H9 (cell line): ENCODE measurements at regions not wholly inside any gene's neighbourhood (a gene's known extent, or its start where the extent isn't known, plus 50 kb on each side); places are given as distances from the start of the nearest gene placed in this dataset.

ENCODE experiments used
- DNase-seq: peaks from one replicate; pipeline ENCODE4 v3.0.0-alpha.2; 2017
- H2AFZ ChIP-seq: one replicate; pipeline ENCODE4 v1.6.1; 2013; ENCODE audit warnings: mild to moderate bottlenecking, low read length, control low read depth, moderate library complexity
- H2AK5ac ChIP-seq: 2 replicates; pipeline ENCODE4 v1.6.1; 2013; ENCODE audit warnings: low read length, control low read depth, mixed read lengths; ENCODE audit not compliant: insufficient read length
- H2BK120ac ChIP-seq: one replicate; pipeline ENCODE4 v1.6.1; 2013; ENCODE audit warnings: low read depth, mild to moderate bottlenecking, low read length, control low read depth, inconsistent platforms; ENCODE audit not compliant: poor library complexity, severe bottlenecking
- H2BK12ac ChIP-seq: 2 replicates; pipeline ENCODE4 v1.6.1; 2013; ENCODE audit warnings: low read length, control low read depth, mixed read lengths, low read depth; ENCODE audit not compliant: insufficient read length
- H2BK15ac ChIP-seq: 2 replicates; pipeline ENCODE4 v1.6.1; 2013; ENCODE audit warnings: low read depth, low read length, control low read depth
- H2BK20ac ChIP-seq: one replicate; pipeline ENCODE4 v1.6.1; 2013; ENCODE audit warnings: low read depth, mild to moderate bottlenecking, low read length, control low read depth, inconsistent platforms; ENCODE audit not compliant: poor library complexity, severe bottlenecking
- H2BK5ac ChIP-seq: 2 replicates; pipeline ENCODE4 v1.6.1; 2013; ENCODE audit warnings: low read length, control low read depth, mixed read lengths; ENCODE audit not compliant: insufficient read length
- H3K14ac ChIP-seq: 2 replicates; pipeline ENCODE4 v1.6.1; 2013; ENCODE audit warnings: low read length, control low read depth; ENCODE audit not compliant: insufficient read depth
- H3K18ac ChIP-seq: 2 replicates; pipeline ENCODE4 v1.6.1; 2013; ENCODE audit warnings: low read depth, mild to moderate bottlenecking, mixed read lengths, low read length, control low read depth; ENCODE audit not compliant: insufficient read length
- H3K23ac ChIP-seq: 2 replicates; pipeline ENCODE4 v1.6.1; 2013; ENCODE audit warnings: low read length, control low read depth, mixed read lengths, low read depth; ENCODE audit not compliant: insufficient read length
- H3K23me2 ChIP-seq: 2 replicates; pipeline ENCODE4 v1.6.1; 2013; ENCODE audit warnings: low read depth, mild to moderate bottlenecking, mixed read lengths, low read length, control low read depth; ENCODE audit not compliant: insufficient read length, poor library complexity, severe bottlenecking
- H3K27ac ChIP-seq: 2 replicates; pipeline ENCODE4 v1.5.1; 2013; ENCODE audit warnings: low read length, control low read depth, mixed read lengths, low read depth; ENCODE audit not compliant: insufficient read length
- H3K27me3 ChIP-seq: 2 replicates; pipeline ENCODE4 v1.6.1; 2013; ENCODE audit warnings: low read length, control low read depth, inconsistent platforms; ENCODE audit not compliant: insufficient read depth
- H3K4ac ChIP-seq: 2 replicates; pipeline ENCODE4 v1.6.1; 2013; ENCODE audit warnings: low read depth, mild to moderate bottlenecking, control low read depth, inconsistent platforms, low read length, moderate library complexity
- H3K4me1 ChIP-seq: 2 replicates; pipeline ENCODE4 v1.6.1; 2013; ENCODE audit warnings: low read length, control low read depth, inconsistent platforms; ENCODE audit not compliant: insufficient read depth
- H3K4me2 ChIP-seq: 2 replicates; pipeline ENCODE4 v1.6.1; 2013; ENCODE audit warnings: low read length, control low read depth, mixed read lengths; ENCODE audit not compliant: insufficient read length, insufficient read depth
- H3K56ac ChIP-seq: 2 replicates; pipeline ENCODE4 v1.6.1; 2013; ENCODE audit warnings: low read depth, mild to moderate bottlenecking, mixed read lengths, low read length, control low read depth; ENCODE audit not compliant: insufficient read length
- H3K79me1 ChIP-seq: 2 replicates; pipeline ENCODE4 v1.6.1; 2013; ENCODE audit warnings: low read depth, mild to moderate bottlenecking, moderate library complexity, low read length, control low read depth, inconsistent platforms; ENCODE audit not compliant: insufficient read depth, poor library complexity, severe bottlenecking
- H3K79me2 ChIP-seq: 2 replicates; pipeline ENCODE4 v1.6.1; 2013; ENCODE audit warnings: low read length, control low read depth, inconsistent platforms; ENCODE audit not compliant: insufficient read depth
- H3K9ac ChIP-seq: 2 replicates; pipeline ENCODE4 v1.6.1; 2013; ENCODE audit warnings: low read length, control low read depth, mixed read lengths; ENCODE audit not compliant: insufficient read length; ENCODE audit errors: extremely low read depth
- H3K9me3 ChIP-seq: one replicate; pipeline ENCODE4 v1.6.1; 2013; ENCODE audit warnings: low read depth, low read length, inconsistent platforms; ENCODE audit not compliant: control insufficient read depth
- H3T11ph ChIP-seq: one replicate; pipeline ENCODE4 v1.6.1; 2013; ENCODE audit warnings: mild to moderate bottlenecking, low read length, control low read depth, inconsistent platforms
- H4K20me1 ChIP-seq: one replicate; pipeline ENCODE4 v1.6.1; 2013; ENCODE audit not compliant: control insufficient read depth, insufficient read length, insufficient read depth
- H4K5ac ChIP-seq: 2 replicates; pipeline ENCODE4 v1.6.1; 2013; ENCODE audit warnings: low read depth, mild to moderate bottlenecking, mixed read lengths, low read length, control low read depth; ENCODE audit not compliant: insufficient read length
- H4K8ac ChIP-seq: replicated peaks from 2 replicates; pipeline ENCODE4 v1.6.1; 2013; ENCODE audit warnings: low read length, control low read depth, mixed read lengths, low read depth; ENCODE audit not compliant: insufficient read length
- H4K91ac ChIP-seq: 2 replicates; pipeline ENCODE4 v1.6.1; 2013; ENCODE audit warnings: low read depth, mild to moderate bottlenecking, moderate library complexity, mixed read lengths, low read length, control low read depth; ENCODE audit not compliant: insufficient read length
- H3K27ac Mint-ChIP-seq, 3 experiments: 2 replicates in 2 of 3; 3 replicates in 1 of 3; pipeline ENCODE4 v1.8.0; 2020 to 2021; ENCODE audit warnings: mixed read lengths in 3 of 3, mild to moderate bottlenecking in 1 of 3, moderate library complexity in 1 of 3
- H3K27me3 Mint-ChIP-seq: 2 replicates; pipeline ENCODE4 v1.8.0; 2021; ENCODE audit warnings: low read depth, mild to moderate bottlenecking, moderate library complexity, mixed read lengths
- H3K36me3 Mint-ChIP-seq, 3 experiments: 2 replicates in 2 of 3; 3 replicates in 1 of 3; pipeline ENCODE4 v1.8.0; 2020 to 2021; ENCODE audit warnings: low read depth in 3 of 3, mixed read lengths in 3 of 3; ENCODE audit not compliant: insufficient read depth in 1 of 3
- H3K4me1 Mint-ChIP-seq, 2 experiments: 2 replicates each; pipeline ENCODE4 v1.8.0; 2020; ENCODE audit warnings: mixed read lengths in 2 of 2
- H3K4me3 Mint-ChIP-seq, 2 experiments: 2 replicates in 1 of 2; 3 replicates in 1 of 2; pipeline ENCODE4 v1.8.0; 2020 to 2021; ENCODE audit warnings: mild to moderate bottlenecking in 2 of 2, mixed read lengths in 2 of 2, moderate library complexity in 1 of 2
- H3K9me3 Mint-ChIP-seq, 2 experiments: 2 replicates in 1 of 2; 3 replicates in 1 of 2; pipeline ENCODE4 v1.8.0; 2020; ENCODE audit warnings: mild to moderate bottlenecking in 2 of 2, mixed read lengths in 2 of 2, moderate library complexity in 1 of 2
- CTCF ChIP-seq: fragments of 200-600 bp; sonication (generic); conservative IDR thresholded peaks from 3 replicates; pipeline ENCODE4 v1.8.0; 2021; ENCODE audit warnings: antibody characterized with exemption, mild to moderate bottlenecking
- WGBS: extraction: QIAGEN DNeasy Blood & Tissue Kit; methylation state at CpG from one replicate; pipeline ENCODE4 v1.1.7; 2013; ENCODE audit warnings: missing lambda C conversion rate, low lambda C conversion rate, mixed read lengths; ENCODE audit not compliant: insufficient read length; ENCODE audit errors: extremely low coverage; 5-methylcytosine and 5-hydroxymethylcytosine counted together

GRCh38 chr17:71224824-71225575, 895.8 kb upstream of the SOX9 start:
- no peaks in the 10 kb centered on the region for H3K9me3 ChIP-seq
- no peaks in the 10 kb centered on the region for H3K79me1 ChIP-seq
- Mint-ChIP-seq H3K4me3 (no peak overlapping the region), H3K27me3 (no peaks in the 10 kb centered on the region), H3K4me1 (peaks cover 5 to 6% of the 10 kb centered on the region in 2 experiments), H3K36me3 (no peaks in the 10 kb centered on the region), H3K27ac (no peak overlapping the region), H3K9me3 (no peaks in the 10 kb centered on the region)
- no peak overlapping the region for H3K14ac ChIP-seq
- no peaks in the 10 kb centered on the region for H3K27me3 ChIP-seq
- H2BK15ac ChIP-seq = no peak overlapping the region
- no peak overlapping the region for H4K8ac ChIP-seq
- no peak overlapping the region for H4K5ac ChIP-seq
- H3K4me1 ChIP-seq = no peaks in the 10 kb centered on the region
- no peak overlapping the region for H3K4ac ChIP-seq
- H2BK120ac ChIP-seq = no peak overlapping the region
- H2BK12ac ChIP-seq = no peak overlapping the region
- no peak overlapping the region for H2AK5ac ChIP-seq
- no peaks in the 10 kb centered on the region for H3K23me2 ChIP-seq
- no CpG with 5 or more reads among the region's 3 CpGs for WGBS
- H2AFZ ChIP-seq = no peak overlapping the region
- no peak overlapping the region for H3K9ac ChIP-seq
- H2BK20ac ChIP-seq = no peak overlapping the region
- no peak overlapping the region for H4K91ac ChIP-seq
- no peak for TF ChIP-seq CTCF
- no peaks in the 10 kb centered on the region for H3K79me2 ChIP-seq
- H3K56ac ChIP-seq = no peak overlapping the region
- no peak for DNase-seq
- H2BK5ac ChIP-seq = no peak overlapping the region
- H3K23ac ChIP-seq = no peak overlapping the region
- H3T11ph ChIP-seq = no peak overlapping the region
- H4K20me1 ChIP-seq = no peaks in the 10 kb centered on the region
- H3K4me2 ChIP-seq = no peak overlapping the region
- no peak overlapping the region for H3K18ac ChIP-seq
- H3K27ac ChIP-seq = no peak overlapping the region
